SU-DHL-6 (cell line): ENCODE measurements at regions not wholly inside any gene's neighbourhood (a gene's known extent, or its start where the extent isn't known, plus 50 kb on each side); places are given as distances from the start of the nearest gene placed in this dataset.
"Not testable (repeated sequence)": the region's sequence is repeated elsewhere in the genome, so short reads cannot be mapped to it uniquely, and the experiment has no call there.

Source experiments
- EZH2phosphoT487 ChIP-seq: fragments of 200-600 bp; sonication (generic), shearing (Covaris generic); conservative IDR thresholded peaks from 2 replicates; pipeline ENCODE4 v1.6.1; 2018; ENCODE audit warnings: mild to moderate bottlenecking, antibody characterized with exemption, low read length, moderate library complexity, mixed read lengths
- TF ChIP-seq, protein P1 (sequence below): fragments of 200-600 bp; sonication (generic); IDR thresholded peaks from one replicate; pipeline ENCODE4 v1.5.1; 2017; ENCODE audit warnings: antibody characterized with exemption, mild to moderate bottlenecking, low read length, moderate library complexity; ENCODE audit not compliant: insufficient read depth, poor library complexity, severe bottlenecking

DNA sequence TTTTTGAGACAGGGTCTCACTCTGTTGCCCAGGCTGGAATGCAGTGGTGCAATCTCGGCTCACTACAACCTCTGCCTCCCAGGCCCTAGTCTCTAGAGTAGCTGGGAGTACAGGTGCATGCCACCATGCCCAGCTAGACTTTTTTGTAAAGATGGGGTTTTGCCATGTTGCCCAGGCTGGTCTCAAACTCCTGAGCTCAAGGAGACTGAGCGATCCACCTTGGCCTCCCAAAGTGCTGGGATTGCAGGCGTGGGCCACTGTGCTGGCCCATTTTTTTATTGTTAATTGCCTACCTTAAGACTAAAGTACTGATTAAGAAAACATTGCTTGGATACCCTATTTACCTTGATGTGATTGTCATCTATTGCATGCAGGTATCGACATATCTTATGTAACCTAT lies 168.1 kb downstream of the DDX1 start:
- TF ChIP-seq, protein P1, sequence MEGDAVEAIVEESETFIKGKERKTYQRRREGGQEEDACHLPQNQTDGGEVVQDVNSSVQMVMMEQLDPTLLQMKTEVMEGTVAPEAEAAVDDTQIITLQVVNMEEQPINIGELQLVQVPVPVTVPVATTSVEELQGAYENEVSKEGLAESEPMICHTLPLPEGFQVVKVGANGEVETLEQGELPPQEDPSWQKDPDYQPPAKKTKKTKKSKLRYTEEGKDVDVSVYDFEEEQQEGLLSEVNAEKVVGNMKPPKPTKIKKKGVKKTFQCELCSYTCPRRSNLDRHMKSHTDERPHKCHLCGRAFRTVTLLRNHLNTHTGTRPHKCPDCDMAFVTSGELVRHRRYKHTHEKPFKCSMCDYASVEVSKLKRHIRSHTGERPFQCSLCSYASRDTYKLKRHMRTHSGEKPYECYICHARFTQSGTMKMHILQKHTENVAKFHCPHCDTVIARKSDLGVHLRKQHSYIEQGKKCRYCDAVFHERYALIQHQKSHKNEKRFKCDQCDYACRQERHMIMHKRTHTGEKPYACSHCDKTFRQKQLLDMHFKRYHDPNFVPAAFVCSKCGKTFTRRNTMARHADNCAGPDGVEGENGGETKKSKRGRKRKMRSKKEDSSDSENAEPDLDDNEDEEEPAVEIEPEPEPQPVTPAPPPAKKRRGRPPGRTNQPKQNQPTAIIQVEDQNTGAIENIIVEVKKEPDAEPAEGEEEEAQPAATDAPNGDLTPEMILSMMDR: not testable (repeated sequence)
- TF ChIP-seq EZH2phosphoT487: not testable (repeated sequence)
